HCT116 (cell line): ENCODE measurements at regions not wholly inside any gene's neighbourhood (a gene's known extent, or its start where the extent isn't known, plus 50 kb on each side); places are given as distances from the start of the nearest gene placed in this dataset.

ENCODE experiments used
- ATAC-seq: fragments of 200-7000 bp; cut with Tn5 transposase; 2 replicates; pipeline ENCODE4 v1.9.1; 2020; ENCODE audit warnings: mild to moderate bottlenecking, moderate library complexity
- BruUV-seq: library from RNA; stranded (reverse); fragments of 400-500 nt; replicated peaks from 2 replicates; lab custom pipeline; 2021; lab: Mats Ljungman, UMichigan
- CTCF ChIA-PET: fragments of 300-600 bp; sonication (Branson Sonifier 250); formaldehyde crosslinking; loops from one replicate; lab custom pipeline; 2021; ENCODE audit warnings: antibody characterized with exemption; lab: Charles Lee
- POLR2A ChIA-PET: fragments of 300-600, 350-600 bp; sonication (Branson Sonifier 250); formaldehyde crosslinking; loops from one replicate; lab custom pipeline; 2021; ENCODE audit warnings: antibody characterized with exemption; lab: Charles Lee
- RAD21 ChIA-PET, 2 experiments: fragments of 300-600 bp; sonication (Branson Sonifier 250); formaldehyde crosslinking; loops; one replicate each; lab custom pipeline; 2023; ENCODE audit warnings: low total read pairs in 2 of 2; ENCODE audit not compliant: uncharacterized antibody in 2 of 2, unreplicated experiment in 2 of 2, low non-redundant PET in 1 of 2; lab: Charles Lee
- DNase-seq: peaks from one replicate; pipeline ENCODE4 v3.0.0-alpha.2; 2010; ENCODE audit warnings: low read depth, low spot score
- H2AFZ ChIP-seq: fragments of 200-600 bp; shearing (Covaris generic), sonication (generic); 2 replicates; pipeline ENCODE4 v1.6.1; 2017; ENCODE audit warnings: low read depth, mixed run types, mixed read lengths, antibody characterized with exemption, low read length; ENCODE audit not compliant: poor library complexity, severe bottlenecking
- H3K27ac ChIP-seq: 2 replicates; pipeline ENCODE4 v1.5.1; 2012; ENCODE audit warnings: low read depth, low read length
- H3K27me3 ChIP-seq: fragments of 200-600 bp; sonication (generic); 2 replicates; pipeline ENCODE4 v1.6.1; 2016; ENCODE audit warnings: mixed run types, low read length, mixed read lengths; ENCODE audit not compliant: insufficient read depth
- H3K36me3 ChIP-seq, 2 experiments: fragments of 200-500 bp in 1 of 2; fragments of 200-600 bp in 1 of 2; sonication (Bioruptor generic) in 1 of 2; sonication (generic) in 1 of 2; 2 replicates each; pipeline versions ENCODE4 v1.5.1 to v1.6.1; 2014 to 2016; ENCODE audit warnings: low read length in 2 of 2, inconsistent platforms in 1 of 2, mixed read lengths in 1 of 2, mixed run types in 1 of 2; ENCODE audit not compliant: insufficient read depth in 2 of 2, control insufficient read depth in 1 of 2
- H3K4me1 ChIP-seq, 2 experiments: fragments of 200-600 bp in 1 of 2; sonication (generic) in 1 of 2; 2 replicates each; pipeline versions ENCODE4 v1.5.1 to v1.6.1; 2012 to 2017; ENCODE audit warnings: low read length in 2 of 2, inconsistent platforms in 1 of 2, mild to moderate bottlenecking in 1 of 2, mixed read lengths in 1 of 2, mixed run types in 1 of 2, moderate library complexity in 1 of 2; ENCODE audit not compliant: insufficient read depth in 2 of 2, control insufficient read depth in 1 of 2
- H3K4me2 ChIP-seq: fragments of 200-600 bp; sonication (generic); 2 replicates; pipeline ENCODE4 v1.6.1; 2017; ENCODE audit warnings: mixed run types, low read length, mixed read lengths
- H3K4me3 ChIP-seq, 2 experiments: fragments of 200-600 bp in 1 of 2; sonication (generic) in 1 of 2; replicated peaks in 1 of 2; 2 replicates each; pipeline ENCODE4 v1.5.1; 2011 to 2016; ENCODE audit warnings: low read length in 2 of 2, control low read depth in 1 of 2, low read depth in 1 of 2, mild to moderate bottlenecking in 1 of 2, mixed read lengths in 1 of 2, mixed run types in 1 of 2
- H3K79me2 ChIP-seq: fragments of 200-600 bp; sonication (generic); 2 replicates; pipeline ENCODE4 v1.6.1; 2017; ENCODE audit warnings: mild to moderate bottlenecking, mixed run types, low read length, moderate library complexity, mixed read lengths; ENCODE audit not compliant: insufficient read depth
- H3K9ac ChIP-seq: fragments of 200-600 bp; sonication (generic); 2 replicates; pipeline ENCODE4 v1.6.1; 2016; ENCODE audit warnings: low read length, mixed read lengths
- H3K9me2 ChIP-seq: fragments of 200-600 bp; sonication (generic), shearing (Covaris generic); 2 replicates; pipeline ENCODE4 v1.6.1; 2017; ENCODE audit warnings: mixed run types, mild to moderate bottlenecking, moderate library complexity; ENCODE audit not compliant: insufficient read depth
- H3K9me3 ChIP-seq, 2 experiments: fragments of 200-500 bp in 1 of 2; fragments of 200-600 bp in 1 of 2; sonication (Bioruptor generic) in 1 of 2; sonication (generic) in 1 of 2; 2 replicates each; pipeline ENCODE4 v1.6.1; 2014 to 2017; ENCODE audit warnings: low read length in 2 of 2, mixed read lengths in 2 of 2, inconsistent platforms in 1 of 2, low read depth in 1 of 2, mild to moderate bottlenecking in 1 of 2, mixed run types in 1 of 2, moderate library complexity in 1 of 2; ENCODE audit not compliant: control insufficient read depth in 1 of 2, insufficient read depth in 1 of 2
- H4K20me1 ChIP-seq: fragments of 200-600 bp; sonication (generic), shearing (Covaris generic); 2 replicates; pipeline ENCODE4 v1.6.1; 2017; ENCODE audit warnings: mixed run types, mild to moderate bottlenecking, moderate library complexity; ENCODE audit not compliant: insufficient read depth
- CBX3 ChIP-seq: IDR thresholded peaks from 2 replicates; pipeline ENCODE4 v1.6.1; 2012; ENCODE audit warnings: low read depth
- CEBPB ChIP-seq: IDR thresholded peaks from 2 replicates; pipeline ENCODE4 v1.6.1; 2012; ENCODE audit warnings: low read depth
- CTCF ChIP-seq, 3 experiments: fragments of 200-600 bp in 1 of 3; sonication (generic) in 1 of 3; IDR thresholded peaks in 2 of 3; conservative IDR thresholded peaks in 1 of 3; 2 replicates each; pipeline ENCODE4 v1.5.1; 2012 to 2017; ENCODE audit warnings: low read depth in 2 of 3, low read length in 2 of 3, antibody characterized with exemption in 1 of 3, borderline replicate concordance in 1 of 3, control low read depth in 1 of 3, mild to moderate bottlenecking in 1 of 3, mixed read lengths in 1 of 3, mixed run types in 1 of 3, moderate library complexity in 1 of 3; ENCODE audit not compliant: insufficient read depth in 1 of 3
- ELF1 ChIP-seq: IDR thresholded peaks from 2 replicates; pipeline ENCODE4 v1.6.1; 2012; ENCODE audit warnings: low read depth, borderline replicate concordance
- EZH2 ChIP-seq: fragments of 200-600 bp; sonication (generic); IDR thresholded peaks from 2 replicates; pipeline ENCODE4 v1.6.1; 2017; ENCODE audit warnings: antibody characterized with exemption, mixed run types
- FOSL1 ChIP-seq: IDR thresholded peaks from 2 replicates; pipeline ENCODE4 v1.6.1; 2012; ENCODE audit warnings: low read depth
- JUND ChIP-seq: IDR thresholded peaks from 2 replicates; pipeline ENCODE4 v1.6.1; 2012
- POLR2A ChIP-seq: IDR thresholded peaks from 2 replicates; pipeline ENCODE4 v1.7.0; 2011; ENCODE audit warnings: borderline replicate concordance; ENCODE audit not compliant: insufficient read depth, insufficient read length; ENCODE audit errors: extremely low read depth
- POLR2AphosphoS5 ChIP-seq: IDR thresholded peaks from 2 replicates; pipeline ENCODE4 v1.6.1; 2011; ENCODE audit warnings: mild to moderate bottlenecking, low read depth, low read length, moderate library complexity
- RAD21 ChIP-seq: IDR thresholded peaks from 2 replicates; pipeline ENCODE4 v1.6.1; 2012; ENCODE audit warnings: low read depth, mild to moderate bottlenecking
- SP1 ChIP-seq: IDR thresholded peaks from 2 replicates; pipeline ENCODE4 v1.6.1; 2012; ENCODE audit warnings: low read depth
- TCF7L2 ChIP-seq: IDR thresholded peaks from 2 replicates; pipeline ENCODE4 v1.7.0; 2011; ENCODE audit warnings: borderline replicate concordance, inconsistent platforms; ENCODE audit not compliant: insufficient read depth, insufficient read length; ENCODE audit errors: extremely low read depth
- YY1 ChIP-seq: IDR thresholded peaks from 2 replicates; pipeline ENCODE4 v1.6.1; 2011; ENCODE audit warnings: low read length, low read depth, moderate library complexity, mild to moderate bottlenecking; ENCODE audit not compliant: insufficient replicate concordance; ENCODE audit errors: extremely low read depth
- ZBTB33 ChIP-seq: IDR thresholded peaks from 2 replicates; pipeline ENCODE4 v1.6.1; 2011; ENCODE audit warnings: mild to moderate bottlenecking, low read length, moderate library complexity; ENCODE audit not compliant: insufficient replicate concordance; ENCODE audit errors: extremely low read depth
- ZFX ChIP-seq: fragments of 450-650 bp; IDR thresholded peaks from 2 replicates; pipeline ENCODE4 v1.6.1; 2017
- ZNF274 ChIP-seq: fragments of 200-500 bp; sonication (Bioruptor generic); IDR thresholded peaks from 2 replicates; pipeline ENCODE4 v1.6.1; 2014; ENCODE audit warnings: mild to moderate bottlenecking, low read depth, low read length, inconsistent platforms
- intact Hi-C: fragments of 100-400 bp; cut with micrococcal nuclease; formaldehyde crosslinking; loops from 2 replicates; pipeline ENCODE4 v1.10.0; 2022

- Histone ChIP-seq H3K79me2 (no peaks in the 10 kb centered on the region), H3K9me3 (no peaks in the 10 kb centered on the region), H2AFZ (no peak overlapping the region), H3K4me1 (peaks cover 3 to 28% of the 10 kb centered on the region in 2 experiments; a peak in 3 of 4 replicates), H3K9ac (no peak overlapping the region), H3K4me3 (no peak overlapping the region), H3K27me3 (no peaks in the 10 kb centered on the region), H3K36me3 (no peaks in the 10 kb centered on the region), H3K4me2 (no peak overlapping the region), H3K27ac (no peak overlapping the region), H4K20me1 (no peaks in the 10 kb centered on the region), H3K9me2 (no peaks in the 10 kb centered on the region)
- no peak for TF ChIP-seq RAD21
- no peak for TF ChIP-seq YY1
- TF ChIP-seq ELF1 = no peak
- TF ChIP-seq ZNF274 = no peak
- TF ChIP-seq SP1 = no peak
- no peak for TF ChIP-seq CBX3
- TF ChIP-seq POLR2AphosphoS5 = no peak
- no peak for TF ChIP-seq CTCF (IDR thresholded peaks at IDR 0.05 in 2 of 3, conservative IDR thresholded peaks at IDR 0.05 in 1 of 3; ENCODE audit: borderline replicate concordance in 1 of 3, insufficient read depth in 1 of 3, low read depth in 2 of 3, low read length in 2 of 3)
- no peak for TF ChIP-seq CEBPB
- TF ChIP-seq POLR2A = no peak
- no peak for TF ChIP-seq TCF7L2
- no peak for TF ChIP-seq ZBTB33
- TF ChIP-seq JUND = no peak
- no peak for TF ChIP-seq EZH2
- no peak for TF ChIP-seq FOSL1
- TF ChIP-seq ZFX = no peak
- intact Hi-C loops = loop anchor here (5.0 kb wide), 1 partner anchor 409 kb away; no protein-coding TSS in a partner anchor
- POLR2A ChIA-PET = no interaction called here
- ATAC-seq (no peak), DNase-seq (no peak)
- RAD21 ChIA-PET = no interaction called here
- CTCF ChIA-PET = no interaction called here
- BruUV-seq = no TSS peak
Measured at GRCh38 chr9:124128568-124129166, 117.1 kb downstream of the LHX2 start.
